ENCODE measurements at regions not wholly inside any gene's neighbourhood (a gene's known extent, or its start where the extent isn't known, plus 50 kb on each side); places are given as distances from the start of the nearest gene placed in this dataset.
A peak's percentile ranks its signal among the peaks of the same experiment; 100 is the strongest.
"Not testable (repeated sequence)": the region's sequence is repeated elsewhere in the genome, so short reads cannot be mapped to it uniquely, and the experiment has no call there.

- no peak for DNase-seq
These were observed 111.6 kb downstream of the MAGEE2 start for GRCh38 chrX:75673468-75673867.

- no peak for DNase-seq
These were observed 129.4 kb downstream of the MAGEE2 start for GRCh38 chrX:75655627-75656026.

GRCh38 chrX:75649829-75650228 lies 127.0 kb upstream of the ZDHHC15 start:
- no peak for DNase-seq

GRCh38 chrX:75648803-75649588 lies 126.2 kb upstream of the ZDHHC15 start:
- DNase-seq, result no peak

- peak; percentile 52 for DNase-seq
These were observed 120.0 kb upstream of the ZDHHC15 start for GRCh38 chrX:75642811-75643361.

GRCh38 chrX:75638332-75638731 lies 115.5 kb upstream of the ZDHHC15 start:
- no peak for DNase-seq

GRCh38 chrX:75625232-75625631 lies 102.4 kb upstream of the ZDHHC15 start:
- no peak for DNase-seq

GRCh38 chrX:75623535-75623934 lies 100.7 kb upstream of the ZDHHC15 start:
- DNase-seq, result peak; percentile 5

- no peak for DNase-seq
These were observed 86.6 kb upstream of the ZDHHC15 start for GRCh38 chrX:75609406-75609805.

GRCh38 chrX:75603833-75604232 lies 81.0 kb upstream of the ZDHHC15 start:
- DNase-seq, result peak; percentile 34

- DNase-seq, result not testable (repeated sequence)
These were observed 79.2 kb upstream of the ZDHHC15 start for GRCh38 chrX:75602022-75602421.

GRCh38 chrX:75596178-75596577 lies 73.3 kb upstream of the ZDHHC15 start:
- DNase-seq, result no peak

- not testable (repeated sequence) for DNase-seq
These were observed 70.3 kb upstream of the ZDHHC15 start for GRCh38 chrX:75593186-75593585.

GRCh38 chrX:75582511-75582910 lies 59.7 kb upstream of the ZDHHC15 start:
- DNase-seq, result no peak
